Endothelial cell of umbilical vein (primary cell): ENCODE measurements at regions not wholly inside any gene's neighbourhood (a gene's known extent, or its start where the extent isn't known, plus 50 kb on each side); places are given as distances from the start of the nearest gene placed in this dataset.

ENCODE experiments used
- EZH2 ChIP-seq: IDR thresholded peaks from 2 replicates; pipeline ENCODE4 v1.6.1; 2012; ENCODE audit warnings: borderline replicate concordance, low read depth, mild to moderate bottlenecking, moderate library complexity, low read length, inconsistent platforms; ENCODE audit not compliant: severe bottlenecking
- JUN ChIP-seq: IDR thresholded peaks from 2 replicates; pipeline ENCODE4 v1.6.1; 2011; ENCODE audit warnings: borderline replicate concordance, low read depth; ENCODE audit not compliant: insufficient read length, insufficient read depth
- POLR2A ChIP-seq: IDR thresholded peaks from 2 replicates; pipeline ENCODE4 v1.6.1; 2012; ENCODE audit warnings: low read depth, mild to moderate bottlenecking, control low read depth, low read length
- TF ChIP-seq, protein P1 (sequence below), 2 donors: IDR thresholded peaks; 1 replicate in 1 of 2; 2 replicates in 1 of 2; pipeline ENCODE4 v1.5.1; 2011; ENCODE audit warnings: low read length in 2 of 2, mild to moderate bottlenecking in 2 of 2, moderate library complexity in 2 of 2, control low read depth in 1 of 2, inconsistent platforms in 1 of 2, low read depth in 1 of 2; ENCODE audit not compliant: insufficient read depth in 1 of 2; ENCODE audit errors: extremely low read depth in 1 of 2

DNA sequence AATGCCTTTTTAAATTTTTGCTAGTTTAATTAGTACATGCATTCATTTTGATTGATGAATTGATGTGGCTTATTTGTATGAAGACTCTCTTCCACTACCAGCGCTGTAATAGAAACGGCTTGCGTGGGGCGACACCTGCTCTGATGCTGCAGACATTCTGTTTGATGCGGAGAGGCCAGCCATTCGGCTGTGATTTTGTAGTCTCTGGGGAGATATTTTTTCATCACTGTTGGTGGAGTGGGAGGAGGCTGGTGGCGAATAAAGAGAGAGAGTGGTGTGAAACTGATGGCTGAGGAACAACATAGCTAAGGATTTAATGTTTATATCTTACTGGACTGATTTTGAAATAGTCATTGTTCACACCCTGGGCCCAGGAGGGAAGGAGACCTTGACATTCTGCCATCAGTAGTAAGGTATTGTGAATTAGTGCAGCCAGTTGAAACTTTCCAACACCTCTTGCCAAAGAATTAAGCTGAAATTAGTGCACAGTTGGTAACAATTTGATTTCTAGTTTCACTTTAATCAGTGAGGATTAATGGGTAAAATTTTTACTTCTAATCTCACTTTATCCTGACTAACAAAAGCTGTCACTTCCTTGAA is 224.1 kb downstream of the MTX2 start:
- no peak for TF ChIP-seq POLR2A
- TF ChIP-seq, protein P1, sequence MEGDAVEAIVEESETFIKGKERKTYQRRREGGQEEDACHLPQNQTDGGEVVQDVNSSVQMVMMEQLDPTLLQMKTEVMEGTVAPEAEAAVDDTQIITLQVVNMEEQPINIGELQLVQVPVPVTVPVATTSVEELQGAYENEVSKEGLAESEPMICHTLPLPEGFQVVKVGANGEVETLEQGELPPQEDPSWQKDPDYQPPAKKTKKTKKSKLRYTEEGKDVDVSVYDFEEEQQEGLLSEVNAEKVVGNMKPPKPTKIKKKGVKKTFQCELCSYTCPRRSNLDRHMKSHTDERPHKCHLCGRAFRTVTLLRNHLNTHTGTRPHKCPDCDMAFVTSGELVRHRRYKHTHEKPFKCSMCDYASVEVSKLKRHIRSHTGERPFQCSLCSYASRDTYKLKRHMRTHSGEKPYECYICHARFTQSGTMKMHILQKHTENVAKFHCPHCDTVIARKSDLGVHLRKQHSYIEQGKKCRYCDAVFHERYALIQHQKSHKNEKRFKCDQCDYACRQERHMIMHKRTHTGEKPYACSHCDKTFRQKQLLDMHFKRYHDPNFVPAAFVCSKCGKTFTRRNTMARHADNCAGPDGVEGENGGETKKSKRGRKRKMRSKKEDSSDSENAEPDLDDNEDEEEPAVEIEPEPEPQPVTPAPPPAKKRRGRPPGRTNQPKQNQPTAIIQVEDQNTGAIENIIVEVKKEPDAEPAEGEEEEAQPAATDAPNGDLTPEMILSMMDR (IDR thresholded peaks at IDR 0.05; ENCODE audit: extremely low read depth in 1 of 2, insufficient read depth in 1 of 2, low read depth in 1 of 2, low read length in 2 of 2): no peak
- no peak for TF ChIP-seq EZH2
- TF ChIP-seq JUN: no peak
